ENCODE measurements at regions not wholly inside any gene's neighbourhood (a gene's known extent, or its start where the extent isn't known, plus 50 kb on each side); places are given as distances from the start of the nearest gene placed in this dataset.
"Not testable (repeated sequence)": the region's sequence is repeated elsewhere in the genome, so short reads cannot be mapped to it uniquely, and the experiment has no call there.

GRCh38 chr13:104953588-104953987 lies 1581.9 kb downstream of the EFNB2 start:
- DNase-seq (ENCODE audit: low spot score), result no peak

GRCh38 chr13:104949840-104950740 lies 1585.4 kb downstream of the EFNB2 start:
- DNase-seq (ENCODE audit: low spot score), result no peak

GRCh38 chr13:104944176-104944575 lies 1591.3 kb downstream of the EFNB2 start:
- DNase-seq (ENCODE audit: low spot score), result no peak

GRCh38 chr13:104943331-104943730 lies 1592.1 kb downstream of the EFNB2 start:
- DNase-seq (ENCODE audit: low spot score), result no peak

GRCh38 chr13:104937881-104938280 lies 1597.6 kb downstream of the EFNB2 start:
- DNase-seq (ENCODE audit: low spot score), result no peak

GRCh38 chr13:104936304-104936703 lies 1599.2 kb downstream of the EFNB2 start:
- no peak for DNase-seq (ENCODE audit: low spot score)

GRCh38 chr13:104920513-104920912 lies 1614.9 kb downstream of the EFNB2 start:
- not testable (repeated sequence) for DNase-seq (ENCODE audit: low spot score)

GRCh38 chr13:104920091-104920490 lies 1615.4 kb downstream of the EFNB2 start:
- DNase-seq (ENCODE audit: low spot score), result no peak

GRCh38 chr13:104900191-104900817 lies 1635.2 kb downstream of the EFNB2 start:
- no peak for DNase-seq (ENCODE audit: low spot score)

- no peak for DNase-seq (ENCODE audit: low spot score)
Measured at GRCh38 chr13:104898484-104898883, 1637.0 kb downstream of the EFNB2 start.

- DNase-seq (ENCODE audit: low spot score), result no peak
Measured at GRCh38 chr13:104895521-104895920, 1639.9 kb downstream of the EFNB2 start.

GRCh38 chr13:104875038-104875754 lies 1660.3 kb downstream of the EFNB2 start:
- no peak for DNase-seq (ENCODE audit: low spot score)

- no peak for DNase-seq (ENCODE audit: low spot score)
Measured at GRCh38 chr13:104872153-104872552, 1663.3 kb downstream of the EFNB2 start.

- no peak for DNase-seq (ENCODE audit: low spot score)
Measured at GRCh38 chr13:104871456-104871855, 1664.0 kb downstream of the EFNB2 start.

- no peak for DNase-seq (ENCODE audit: low spot score)
Measured at GRCh38 chr13:104869501-104869900, 1666.0 kb downstream of the EFNB2 start.

GRCh38 chr13:104868806-104869205 lies 1666.7 kb downstream of the EFNB2 start:
- no peak for DNase-seq (ENCODE audit: low spot score)

GRCh38 chr13:104855581-104855980 lies 1679.9 kb downstream of the EFNB2 start:
- DNase-seq (ENCODE audit: low spot score), result no peak

- DNase-seq (ENCODE audit: low spot score), result no peak
Measured at GRCh38 chr13:104854698-104855097, 1680.8 kb downstream of the EFNB2 start.

- DNase-seq (ENCODE audit: low spot score), result no peak
Measured at GRCh38 chr13:104854007-104854406, 1681.5 kb downstream of the EFNB2 start.

GRCh38 chr13:104847922-104848321 lies 1687.5 kb downstream of the EFNB2 start:
- DNase-seq (ENCODE audit: low spot score), result no peak

GRCh38 chr13:104843401-104843800 lies 1692.1 kb downstream of the EFNB2 start:
- no peak for DNase-seq (ENCODE audit: low spot score)

- no peak for DNase-seq (ENCODE audit: low spot score)
Measured at GRCh38 chr13:104841110-104841509, 1694.4 kb downstream of the EFNB2 start.

- DNase-seq (ENCODE audit: low spot score), result no peak
Measured at GRCh38 chr13:104837756-104838155, 1697.7 kb downstream of the EFNB2 start.
